ENCODE measurements at regions not wholly inside any gene's neighbourhood (a gene's known extent, or its start where the extent isn't known, plus 50 kb on each side); places are given as distances from the start of the nearest gene placed in this dataset.

GRCh38 chr4:55747793-55748192, 71.8 kb upstream of the EXOC1L start:
- Histone ChIP-seq H3K9me2 (ENCODE audit: insufficient read depth, low read length) (no peaks in the 10 kb centered on the region), H3K4me2 (ENCODE audit: low read length) (no peak overlapping the region), H2AFZ (ENCODE audit: low read length) (no peak overlapping the region), H4K20me1 (ENCODE audit: insufficient read depth, low read length) (no peaks in the 10 kb centered on the region), H3K9me3 (ENCODE audit: low read length) (no peaks in the 10 kb centered on the region), H3K36me3 (ENCODE audit: insufficient read depth, low read length) (no peaks in the 10 kb centered on the region), H3K4me3 (ENCODE audit: low read depth, low read length, poor library complexity, severe bottlenecking) (no peak overlapping the region), H3K4me1 (ENCODE audit: insufficient read depth, low read length, poor library complexity, severe bottlenecking) (no peaks in the 10 kb centered on the region), H3K79me2 (ENCODE audit: insufficient read depth, low read depth, low read length) (no peaks in the 10 kb centered on the region), H3K27ac (ENCODE audit: low read depth, low read length, poor library complexity, severe bottlenecking) (no peak overlapping the region)
- ChIA-PET POLR2A (no interaction called here), CTCF (ENCODE audit: unreplicated experiment) (no interaction called here)
- no peak for DNase-seq (ENCODE audit: low spot score)
- TF ChIP-seq EZH2phosphoT487 (IDR thresholded peaks at IDR 0.05; ENCODE audit: borderline replicate concordance, low read depth, low read length) (no peak), CTCF (conservative IDR thresholded peaks at IDR 0.05; ENCODE audit: low read length) (no peak)
- intact Hi-C loops (cut with micrococcal nuclease; ENCODE audit: unreplicated experiment) = no loop called here
- BruUV-seq (replicated peaks) = no TSS peak

GRCh38 chr4:55749666-55750065, 69.9 kb upstream of the EXOC1L start:
- intact Hi-C loops (cut with micrococcal nuclease; ENCODE audit: unreplicated experiment) = no loop called here
- no peak for DNase-seq (ENCODE audit: low spot score)
- BruUV-seq (replicated peaks) = no TSS peak
- TF ChIP-seq CTCF (conservative IDR thresholded peaks at IDR 0.05; ENCODE audit: low read length) (no peak), EZH2phosphoT487 (IDR thresholded peaks at IDR 0.05; ENCODE audit: borderline replicate concordance, low read depth, low read length) (no peak)
- POLR2A ChIA-PET = interaction anchor here (1.6 kb wide), 1 partner anchor 20 kb away, joined by 4 read pairs; no protein-coding TSS in a partner anchor
- Histone ChIP-seq H3K36me3 (ENCODE audit: insufficient read depth, low read length) (no peaks in the 10 kb centered on the region), H3K27ac (ENCODE audit: low read depth, low read length, poor library complexity, severe bottlenecking) (no peak overlapping the region), H4K20me1 (ENCODE audit: insufficient read depth, low read length) (no peaks in the 10 kb centered on the region), H3K9me3 (ENCODE audit: low read length) (no peaks in the 10 kb centered on the region), H3K4me2 (ENCODE audit: low read length) (no peak overlapping the region), H3K9me2 (ENCODE audit: insufficient read depth, low read length) (no peaks in the 10 kb centered on the region), H2AFZ (ENCODE audit: low read length) (no peak overlapping the region), H3K79me2 (ENCODE audit: insufficient read depth, low read depth, low read length) (no peaks in the 10 kb centered on the region), H3K4me1 (ENCODE audit: insufficient read depth, low read length, poor library complexity, severe bottlenecking) (no peaks in the 10 kb centered on the region), H3K4me3 (ENCODE audit: low read depth, low read length, poor library complexity, severe bottlenecking) (no peak overlapping the region)
- CTCF ChIA-PET (ENCODE audit: unreplicated experiment) = no interaction called here

GRCh38 chr4:55752810-55753209, 66.8 kb upstream of the EXOC1L start:
- no peak overlapping the region for H3K27ac ChIP-seq (ENCODE audit: low read depth, low read length, poor library complexity, severe bottlenecking)
- CTCF ChIA-PET (ENCODE audit: unreplicated experiment) = no interaction called here
- intact Hi-C loops (cut with micrococcal nuclease; ENCODE audit: unreplicated experiment) = no loop called here
- BruUV-seq (replicated peaks) = no TSS peak
- H2AFZ ChIP-seq (ENCODE audit: low read length) = no peak overlapping the region
- no peaks in the 10 kb centered on the region for H3K79me2 ChIP-seq (ENCODE audit: insufficient read depth, low read depth, low read length)
- TF ChIP-seq EZH2phosphoT487 (IDR thresholded peaks at IDR 0.05; ENCODE audit: borderline replicate concordance, low read depth, low read length) (no peak), CTCF (conservative IDR thresholded peaks at IDR 0.05; ENCODE audit: low read length) (no peak)
- no peak overlapping the region for H3K4me3 ChIP-seq (ENCODE audit: low read depth, low read length, poor library complexity, severe bottlenecking)
- no peaks in the 10 kb centered on the region for H3K9me3 ChIP-seq (ENCODE audit: low read length)
- H3K4me2 ChIP-seq (ENCODE audit: low read length) = no peak overlapping the region
- no peak for DNase-seq (ENCODE audit: low spot score)
- no peaks in the 10 kb centered on the region for H4K20me1 ChIP-seq (ENCODE audit: insufficient read depth, low read length)
- POLR2A ChIA-PET = interaction anchor here (1.3 kb wide), 1 partner anchor 144 kb away, joined by 3 read pairs; no protein-coding TSS in a partner anchor
- no peaks in the 10 kb centered on the region for H3K4me1 ChIP-seq (ENCODE audit: insufficient read depth, low read length, poor library complexity, severe bottlenecking)
- H3K36me3 ChIP-seq (ENCODE audit: insufficient read depth, low read length) = no peaks in the 10 kb centered on the region
- H3K9me2 ChIP-seq (ENCODE audit: insufficient read depth, low read length) = no peaks in the 10 kb centered on the region

Measured in OCI-LY7 (cell line).